Body of pancreas (tissue), 4 donors: ENCODE measurements at regions not wholly inside any gene's neighbourhood (a gene's known extent, or its start where the extent isn't known, plus 50 kb on each side); places are given as distances from the start of the nearest gene placed in this dataset.
"Not testable (repeated sequence)": the region's sequence is repeated elsewhere in the genome, so short reads cannot be mapped to it uniquely, and the experiment has no call there.

Source experiments
- ATAC-seq: fragments of 150-250 bp; one replicate; pipeline ENCODE4 v1.9.1; 2016
- DNase-seq, 4 donors: peaks; one replicate each; pipeline ENCODE4 v3.0.0-alpha.2; 2019
- H3K27ac ChIP-seq, 4 donors: fragments of 200-600 bp; sonication (generic); 1 replicate in 3 of 4; 2 replicates in 1 of 4; pipeline versions ENCODE4 v1.5.1 to v1.6.1; 2016 to 2019; ENCODE audit warnings: mild to moderate bottlenecking in 1 of 4, mixed read lengths in 1 of 4, moderate library complexity in 1 of 4
- H3K27me3 ChIP-seq, 2 donors: fragments of 200-600 bp; sonication (generic); one replicate each; pipeline ENCODE4 v1.6.0; 2016; ENCODE audit warnings: mild to moderate bottlenecking in 1 of 2
- H3K36me3 ChIP-seq, 2 donors: fragments of 200-600 bp; sonication (generic); replicated peaks in 1 of 2; 2 replicates each; pipeline ENCODE4 v1.5.1; 2016; ENCODE audit warnings: low read depth in 2 of 2; ENCODE audit not compliant: insufficient read depth in 1 of 2
- H3K4me1 ChIP-seq: fragments of 200-600 bp; sonication (generic); one replicate; pipeline ENCODE4 v1.6.0; 2016
- H3K4me3 ChIP-seq, 2 donors: fragments of 200-600 bp; sonication (generic); 1 replicate in 1 of 2; 2 replicates in 1 of 2; pipeline ENCODE4 v1.5.1; 2016 to 2019
- H3K9me3 ChIP-seq, 3 donors: fragments of 200-600 bp; sonication (generic); 1 replicate in 2 of 3; 2 replicates in 1 of 3; pipeline ENCODE4 v1.5.1; 2016
- CTCF ChIP-seq, 7 experiments: fragments of 450-650 bp in 4 of 7; fragments of 200-600 bp in 3 of 7; sonication (generic) in 3 of 7; IDR thresholded peaks; one replicate each; pipeline ENCODE4 v1.5.1; 2016 to 2019; ENCODE audit warnings: antibody characterized with exemption in 7 of 7
- POLR2A ChIP-seq, 3 donors: fragments of 450-650 bp; IDR thresholded peaks; one replicate each; pipeline ENCODE4 v1.6.1; 2016; ENCODE audit warnings: antibody characterized with exemption in 3 of 3, mild to moderate bottlenecking in 2 of 3
- WGBS, 2 donors: methylation state at CpG; one replicate each; pipeline ENCODE4 v1.1.5; 2017; 5-methylcytosine and 5-hydroxymethylcytosine counted together
- intact Hi-C: fragments of 100-400 bp; cut with DNase I; formaldehyde crosslinking; loops from one replicate; pipeline ENCODE4 v1.15.1; 2023

GRCh38 chr9:82134010-82134409, 145.4 kb downstream of the SPATA31D1 start:
- H3K4me3 ChIP-seq, result no peak overlapping the region
- no peaks in the 10 kb centered on the region for H3K36me3 ChIP-seq
- no peak overlapping the region for H3K27ac ChIP-seq
- intact Hi-C loops, result no loop called here
- DNase-seq, result no peak
- 41 to 42% methylated on average over 1 of the region's 1 CpG for WGBS, 2 donors
- H3K4me1 ChIP-seq, result no peaks in the 10 kb centered on the region
- H3K9me3 ChIP-seq, result no peaks in the 10 kb centered on the region
- no peak for ATAC-seq
- no peak for TF ChIP-seq CTCF (IDR thresholded peaks at IDR 0.05)
- TF ChIP-seq POLR2A (IDR thresholded peaks at IDR 0.05), result no peak
- no peaks in the 10 kb centered on the region for H3K27me3 ChIP-seq

- no peak for ATAC-seq
- no peaks in the 10 kb centered on the region for H3K36me3 ChIP-seq
- no peaks in the 10 kb centered on the region for H3K9me3 ChIP-seq
- H3K4me1 ChIP-seq, result no peaks in the 10 kb centered on the region
- intact Hi-C loops, result no loop called here
- H3K4me3 ChIP-seq, result no peak overlapping the region
- no peaks in the 10 kb centered on the region for H3K27me3 ChIP-seq
- H3K27ac ChIP-seq, result no peak overlapping the region
- DNase-seq, result no peak
- no peak for TF ChIP-seq CTCF (IDR thresholded peaks at IDR 0.05)
- TF ChIP-seq POLR2A (IDR thresholded peaks at IDR 0.05), result no peak
Observed at GRCh38 chr9:82135106-82135505, 146.5 kb downstream of the SPATA31D1 start.

GRCh38 chr9:82138081-82138480, 149.5 kb downstream of the SPATA31D1 start:
- H3K4me1 ChIP-seq, H3K27ac ChIP-seq, H3K27me3 ChIP-seq, H3K9me3 ChIP-seq, DNase-seq, H3K4me3 ChIP-seq, intact Hi-C loops, ATAC-seq, H3K36me3 ChIP-seq: not testable (repeated sequence)

- WGBS, 2 donors, result 70 to 74% methylated on average over 7 of the region's 7 CpGs
- no peaks in the 10 kb centered on the region for H3K9me3 ChIP-seq
- intact Hi-C loops, result no loop called here
- TF ChIP-seq POLR2A (IDR thresholded peaks at IDR 0.05) (no peak), CTCF (IDR thresholded peaks at IDR 0.05) (no peak)
- no peaks in the 10 kb centered on the region for H3K4me1 ChIP-seq
- ATAC-seq (no peak), DNase-seq (no peak)
- no peak overlapping the region for H3K4me3 ChIP-seq
- no peaks in the 10 kb centered on the region for H3K36me3 ChIP-seq
- no peaks in the 10 kb centered on the region for H3K27me3 ChIP-seq
- H3K27ac ChIP-seq, result no peak overlapping the region
Observed at GRCh38 chr9:82140471-82140870, 151.9 kb downstream of the SPATA31D1 start.

- no peak for TF ChIP-seq CTCF (IDR thresholded peaks at IDR 0.05)
- TF ChIP-seq POLR2A (IDR thresholded peaks at IDR 0.05), result no peak
- ATAC-seq, result no peak
- Histone ChIP-seq H3K9me3 (no peaks in the 10 kb centered on the region), H3K27me3 (no peaks in the 10 kb centered on the region), H3K27ac (no peak overlapping the region), H3K4me3 (no peak overlapping the region), H3K36me3 (no peaks in the 10 kb centered on the region), H3K4me1 (no peaks in the 10 kb centered on the region)
- 93 to 94% methylated on average over 4 of the region's 4 CpGs for whole genome bisulfite sequencing, 2 donors
- intact Hi-C loops, result no loop called here
- DNase-seq, result no peak
Observed at GRCh38 chr9:82144803-82145202, 156.2 kb downstream of the SPATA31D1 start.
